ENCODE measurements at regions not wholly inside any gene's neighbourhood (a gene's known extent, or its start where the extent isn't known, plus 50 kb on each side); places are given as distances from the start of the nearest gene placed in this dataset.

GRCh38 chr6:147675281-147675680 lies 166.8 kb downstream of the SAMD5 start:
- DNase-seq: no peak
- Histone ChIP-seq H3K27me3 (no peaks in the 10 kb centered on the region; the same call in 1 of the 2 replicates), H3K4me3 (ENCODE audit: low read depth, low read length) (no peak overlapping the region), H3K36me3 (no peaks in the 10 kb centered on the region), H3K9me3 (no peaks in the 10 kb centered on the region), H3K4me1 (no peaks in the 10 kb centered on the region)
- no peak for TF ChIP-seq CTCF (IDR thresholded peaks at IDR 0.05; ENCODE audit: low read depth, low read length)

- H3K4me1 ChIP-seq: no peaks in the 10 kb centered on the region
- no peak for TF ChIP-seq CTCF (IDR thresholded peaks at IDR 0.05; ENCODE audit: low read depth, low read length)
- no peaks in the 10 kb centered on the region; the same call in 1 of the 2 replicates for H3K27me3 ChIP-seq
- H3K4me3 ChIP-seq (ENCODE audit: low read depth, low read length): no peak overlapping the region
- DNase-seq: no peak
- no peaks in the 10 kb centered on the region for H3K9me3 ChIP-seq
- no peaks in the 10 kb centered on the region for H3K36me3 ChIP-seq
Measured at GRCh38 chr6:147676495-147677199, 168.2 kb downstream of the SAMD5 start.

GRCh38 chr6:147677647-147678046 lies 169.2 kb downstream of the SAMD5 start:
- no peak for TF ChIP-seq CTCF (IDR thresholded peaks at IDR 0.05; ENCODE audit: low read depth, low read length)
- no peak for DNase-seq
- Histone ChIP-seq H3K9me3 (no peaks in the 10 kb centered on the region), H3K4me1 (no peaks in the 10 kb centered on the region), H3K36me3 (no peaks in the 10 kb centered on the region), H3K27me3 (no peaks in the 10 kb centered on the region; the same call in 1 of the 2 replicates), H3K4me3 (ENCODE audit: low read depth, low read length) (no peak overlapping the region)

- H3K27me3 ChIP-seq: no peaks in the 10 kb centered on the region; the same call in 1 of the 2 replicates
- no peaks in the 10 kb centered on the region for H3K4me1 ChIP-seq
- H3K4me3 ChIP-seq (ENCODE audit: low read depth, low read length): no peak overlapping the region
- no peaks in the 10 kb centered on the region for H3K36me3 ChIP-seq
- no peaks in the 10 kb centered on the region for H3K9me3 ChIP-seq
- no peak for TF ChIP-seq CTCF (IDR thresholded peaks at IDR 0.05; ENCODE audit: low read depth, low read length)
- no peak for DNase-seq
Measured at GRCh38 chr6:147678253-147678652, 169.8 kb downstream of the SAMD5 start.

GRCh38 chr6:147684906-147685305 lies 176.4 kb downstream of the SAMD5 start:
- Histone ChIP-seq H3K4me3 (ENCODE audit: low read depth, low read length) (no peak overlapping the region), H3K27me3 (no peaks in the 10 kb centered on the region), H3K4me1 (no peaks in the 10 kb centered on the region), H3K36me3 (no peaks in the 10 kb centered on the region), H3K9me3 (no peaks in the 10 kb centered on the region)
- TF ChIP-seq CTCF (IDR thresholded peaks at IDR 0.05; ENCODE audit: low read depth, low read length): no peak
- DNase-seq: no peak

- no peak for TF ChIP-seq CTCF (IDR thresholded peaks at IDR 0.05; ENCODE audit: low read depth, low read length)
- no peak for DNase-seq
- Histone ChIP-seq H3K4me3 (ENCODE audit: low read depth, low read length) (no peak overlapping the region), H3K4me1 (no peaks in the 10 kb centered on the region), H3K36me3 (no peaks in the 10 kb centered on the region), H3K9me3 (no peaks in the 10 kb centered on the region), H3K27me3 (no peaks in the 10 kb centered on the region)
Measured at GRCh38 chr6:147689398-147689797, 180.9 kb downstream of the SAMD5 start.

All from BE2C (cell line).